SIG-M5 treated with dmso at 0.1 percent for 504 hours (cell line): ENCODE measurements at regions not wholly inside any gene's neighbourhood (a gene's known extent, or its start where the extent isn't known, plus 50 kb on each side); places are given as distances from the start of the nearest gene placed in this dataset.

Source experiments
- DNase-seq: peaks from one replicate; lab custom pipeline; 2025; ENCODE audit not compliant: unreplicated experiment; lab: John Stamatoyannopoulos, UW

DNA sequence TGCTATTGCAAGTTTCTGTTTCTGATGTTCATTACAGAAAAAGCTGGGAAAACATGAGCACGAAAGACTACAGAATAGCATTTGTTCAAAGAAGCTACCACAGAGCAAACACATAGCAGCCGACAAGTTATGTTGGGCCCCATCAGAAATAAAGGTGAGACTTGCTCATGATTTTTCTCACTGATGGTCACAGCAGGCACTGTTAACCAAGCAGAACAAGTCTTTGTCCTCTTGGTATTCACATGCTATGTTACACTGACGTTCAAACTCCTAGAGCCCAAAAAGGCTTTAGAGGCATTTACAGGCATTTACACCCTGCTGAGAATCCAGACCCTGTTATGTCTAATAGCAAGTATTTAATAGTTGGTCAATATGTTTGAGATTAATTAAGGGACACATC is 235.0 kb upstream of the HNMT start:
- DNase-seq = no peak

DNA sequence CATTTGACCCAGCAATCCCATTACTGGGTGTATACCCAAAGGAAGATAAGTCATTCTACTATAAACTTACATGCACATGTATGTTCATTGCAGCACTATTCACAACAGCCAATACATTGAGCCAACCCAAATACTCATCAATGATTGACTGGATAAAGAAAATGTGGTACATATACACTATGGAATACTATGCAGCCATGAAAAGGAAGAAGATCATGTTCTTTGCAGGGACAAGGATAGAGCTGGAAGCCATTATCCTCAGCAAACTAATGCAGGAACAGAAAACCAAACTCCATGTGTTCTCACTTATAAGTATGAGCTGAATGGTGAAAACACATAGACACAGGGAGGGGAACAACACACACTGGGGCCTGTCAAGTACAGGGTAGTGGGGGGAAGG is 226.7 kb upstream of the HNMT start:
- no peak for DNase-seq

DNA sequence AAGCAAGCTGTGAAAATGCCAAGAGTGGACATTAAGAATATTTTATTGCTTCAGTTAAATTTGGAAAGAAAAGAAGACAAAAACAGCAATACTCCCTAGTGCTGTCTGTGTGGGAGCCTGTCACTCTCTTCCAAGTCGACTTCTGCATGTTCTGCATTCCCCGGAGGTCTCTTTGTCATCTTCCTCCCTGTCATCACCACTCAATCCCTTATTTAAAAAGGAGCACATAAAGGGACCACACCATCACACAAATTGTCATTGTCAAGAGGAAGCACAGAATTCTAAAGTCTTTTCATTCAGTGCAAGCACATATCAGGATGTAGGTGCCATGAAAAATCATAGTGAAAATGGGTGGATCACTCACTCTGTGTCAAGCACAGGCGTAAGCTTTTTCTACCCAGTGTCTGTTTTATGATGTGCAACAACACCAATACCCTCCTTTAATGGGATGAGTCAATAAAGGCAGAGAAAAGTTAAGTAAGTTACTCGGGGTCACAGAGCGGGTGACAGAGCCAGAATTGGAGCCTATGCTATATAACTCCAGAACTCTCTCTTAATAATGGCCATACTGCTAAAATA is 222.4 kb upstream of the HNMT start:
- no peak for DNase-seq

DNA sequence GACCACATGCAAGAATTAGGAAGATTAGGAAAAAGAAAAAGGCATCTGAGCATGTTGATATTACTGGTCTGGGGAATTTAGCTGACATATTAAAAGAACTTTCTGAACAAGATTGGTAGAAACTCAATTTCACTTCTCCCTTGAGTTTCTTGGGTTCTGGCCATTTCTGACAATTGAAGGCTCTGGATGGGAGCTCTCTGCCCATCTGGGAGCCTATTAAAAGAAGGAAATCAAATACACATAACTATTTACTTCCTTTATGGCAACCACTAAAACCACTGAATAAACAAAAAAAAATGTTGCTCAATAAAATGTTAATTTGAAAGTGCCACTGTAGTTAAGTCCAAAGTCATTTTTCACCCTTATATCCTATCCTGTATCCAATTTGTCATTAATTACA is 216.8 kb upstream of the HNMT start:
- DNase-seq = no peak

DNA sequence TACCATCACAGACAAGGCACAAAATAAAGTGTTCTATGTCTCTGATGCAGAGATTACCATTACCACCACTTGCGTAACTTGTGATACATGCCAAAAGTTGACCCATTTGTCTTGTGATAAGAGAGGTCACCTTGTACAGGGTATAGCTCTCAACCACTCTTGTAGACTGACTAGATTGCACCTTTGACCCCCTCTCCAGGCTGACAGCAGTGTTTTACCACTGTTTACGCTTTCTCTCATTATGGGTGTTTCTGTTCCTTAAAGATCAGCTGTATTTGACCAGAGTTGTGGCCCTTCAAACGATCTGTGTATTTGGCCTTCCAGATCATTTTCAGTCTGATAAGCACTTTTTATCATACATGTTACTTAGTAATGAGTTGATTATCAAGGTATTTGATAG is 215.7 kb upstream of the HNMT start:
- no peak for DNase-seq

DNA sequence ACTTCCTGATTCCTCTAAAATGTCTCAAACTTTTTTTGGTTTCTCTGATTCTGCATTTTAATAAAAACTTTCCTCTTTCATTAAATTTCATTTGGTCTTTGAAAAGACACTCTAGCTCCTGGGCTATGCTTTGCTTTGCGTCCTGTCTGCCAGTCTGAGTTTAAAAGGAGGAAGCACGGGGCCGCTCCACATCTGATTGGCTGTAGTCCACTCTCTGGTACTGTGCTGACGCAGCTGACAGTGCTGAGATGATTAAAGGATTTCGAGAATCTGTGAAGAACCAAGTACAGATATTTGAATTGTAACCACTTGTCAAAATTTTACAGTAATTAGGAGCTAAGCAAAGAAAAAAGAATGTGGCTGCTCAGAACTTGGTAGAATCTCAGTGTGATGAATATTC is 199.6 kb upstream of the HNMT start:
- no peak for DNase-seq

- peak; percentile 84 for DNase-seq
Measured at GRCh38 chr2:137769406-137769805, 194.9 kb upstream of the HNMT start.

DNA sequence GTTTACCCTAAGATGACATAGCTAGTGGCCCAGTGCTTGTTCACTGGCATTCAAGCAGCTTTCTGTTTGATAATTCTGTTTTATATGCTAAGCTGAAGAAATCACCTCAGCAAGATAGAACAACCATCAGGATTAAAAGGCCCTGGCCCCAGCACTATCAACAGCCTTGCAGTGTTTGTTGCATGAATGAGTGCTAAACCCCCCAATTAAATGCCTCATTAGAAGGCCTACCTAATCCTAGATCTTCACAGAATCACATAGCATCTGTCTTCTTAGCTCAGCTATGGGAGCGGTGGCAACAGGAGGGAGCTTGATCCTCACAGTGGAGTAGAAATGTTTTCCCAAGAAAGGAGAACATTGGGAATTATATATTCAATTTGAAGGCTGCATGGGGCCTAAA is 194.1 kb upstream of the HNMT start:
- no peak for DNase-seq

DNA sequence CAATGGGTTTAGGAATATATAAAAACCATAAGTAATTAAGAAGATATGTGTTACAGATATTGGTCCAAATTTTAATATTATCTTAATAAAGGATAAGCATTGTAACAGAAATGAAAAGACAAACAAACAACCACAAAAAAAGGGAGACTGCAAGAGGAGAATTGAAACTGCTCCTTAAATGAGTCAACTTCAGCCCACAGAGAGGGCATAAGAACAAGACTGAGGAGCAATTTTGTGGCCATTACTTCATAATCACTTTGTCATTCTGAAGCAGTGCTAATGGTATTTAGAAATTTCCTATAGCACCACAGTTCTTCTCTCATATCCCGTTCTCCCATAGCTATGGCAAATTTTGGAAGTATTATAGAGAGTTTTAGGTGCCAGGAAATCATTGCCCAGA is 193.2 kb upstream of the HNMT start:
- DNase-seq = peak; percentile 70

DNA sequence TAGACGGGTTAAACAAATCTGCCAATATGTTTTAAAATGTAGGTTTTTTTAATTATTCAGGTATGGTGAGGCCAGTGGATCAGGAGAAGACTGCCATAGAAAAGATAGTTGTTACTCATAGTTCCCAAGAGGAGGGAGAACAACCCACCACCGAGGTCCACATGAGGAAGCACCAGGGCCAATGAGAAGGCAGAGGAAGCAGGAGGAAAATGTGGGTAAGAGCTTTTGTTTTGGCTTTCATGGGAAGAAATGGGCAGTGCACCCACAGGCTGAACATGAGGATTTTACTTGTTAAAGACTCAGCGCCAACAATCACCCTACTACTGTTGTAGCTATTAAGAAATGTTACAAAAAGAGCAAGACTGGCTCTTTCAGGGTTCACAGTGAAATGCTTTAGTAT is 191.8 kb upstream of the HNMT start:
- peak; percentile 4 for DNase-seq

GRCh38 chr2:137775529-137775928 is 188.7 kb upstream of the HNMT start:
- DNase-seq = peak; percentile 6

DNA sequence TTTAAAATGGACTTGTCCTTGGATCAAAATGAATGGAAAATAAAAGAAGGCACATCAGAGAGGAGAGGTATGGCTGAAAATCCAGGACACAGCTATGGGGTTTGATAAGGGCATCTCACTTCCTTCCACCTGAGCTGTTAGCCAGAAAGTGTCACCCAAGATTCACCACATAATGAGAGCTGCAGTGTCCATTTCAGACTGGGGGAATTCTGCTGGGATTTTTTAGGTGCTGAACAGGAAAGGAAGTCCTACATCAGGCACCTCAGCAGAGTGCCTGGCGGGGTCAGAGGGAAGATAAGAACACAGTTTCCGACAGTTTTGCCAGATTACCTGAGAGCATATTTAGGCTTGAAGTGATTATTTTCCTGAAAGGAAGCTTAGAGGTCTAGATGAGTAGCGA is 187.6 kb upstream of the HNMT start:
- no peak for DNase-seq

GRCh38 chr2:137797641-137798040 is 166.6 kb upstream of the HNMT start:
- peak; percentile 42 for DNase-seq

DNA sequence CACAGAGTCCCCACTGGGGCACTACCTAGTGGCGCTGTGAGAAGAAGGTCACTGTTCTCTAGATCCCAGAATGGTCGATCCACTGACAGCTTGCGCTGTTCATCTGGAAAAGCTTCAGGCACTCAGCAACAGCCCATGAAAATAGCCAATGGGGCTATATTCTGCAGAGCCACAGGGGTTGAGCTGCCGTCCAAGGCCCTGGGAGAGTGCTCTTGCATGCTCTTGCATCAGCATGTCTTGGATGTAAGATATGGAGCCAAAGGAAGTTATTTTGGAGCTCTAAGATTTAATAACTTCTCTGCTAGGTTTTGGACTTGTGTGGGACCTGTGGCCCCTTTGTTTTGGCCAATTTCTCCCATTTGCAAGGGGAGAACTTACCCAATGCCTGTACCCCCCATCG is 164.7 kb upstream of the HNMT start:
- DNase-seq = no peak

DNA sequence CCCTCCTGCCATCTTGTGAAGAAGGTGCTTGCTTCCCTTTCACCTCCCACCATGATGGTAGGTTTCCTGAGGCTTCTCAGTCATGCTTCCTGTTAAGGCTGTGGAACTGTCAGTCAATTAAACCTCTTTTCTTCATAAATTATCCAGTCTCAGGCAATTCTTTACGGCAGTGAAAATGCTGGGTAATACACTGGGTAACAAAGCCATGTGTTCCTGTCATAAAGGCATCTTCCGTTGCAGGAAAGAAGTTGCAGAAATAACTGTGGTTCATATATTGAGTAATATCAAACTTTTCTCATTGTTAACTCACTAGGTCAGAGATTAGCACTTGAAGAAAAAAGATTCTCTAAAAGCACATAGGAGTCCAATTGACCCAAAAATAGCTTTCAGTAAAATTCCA is 163.9 kb upstream of the HNMT start:
- DNase-seq = peak; percentile 7

- no peak for DNase-seq
Measured at GRCh38 chr2:137801228-137801627, 163.0 kb upstream of the HNMT start.

GRCh38 chr2:137802038-137802437 is 162.2 kb upstream of the HNMT start:
- peak; percentile 59 for DNase-seq

DNA sequence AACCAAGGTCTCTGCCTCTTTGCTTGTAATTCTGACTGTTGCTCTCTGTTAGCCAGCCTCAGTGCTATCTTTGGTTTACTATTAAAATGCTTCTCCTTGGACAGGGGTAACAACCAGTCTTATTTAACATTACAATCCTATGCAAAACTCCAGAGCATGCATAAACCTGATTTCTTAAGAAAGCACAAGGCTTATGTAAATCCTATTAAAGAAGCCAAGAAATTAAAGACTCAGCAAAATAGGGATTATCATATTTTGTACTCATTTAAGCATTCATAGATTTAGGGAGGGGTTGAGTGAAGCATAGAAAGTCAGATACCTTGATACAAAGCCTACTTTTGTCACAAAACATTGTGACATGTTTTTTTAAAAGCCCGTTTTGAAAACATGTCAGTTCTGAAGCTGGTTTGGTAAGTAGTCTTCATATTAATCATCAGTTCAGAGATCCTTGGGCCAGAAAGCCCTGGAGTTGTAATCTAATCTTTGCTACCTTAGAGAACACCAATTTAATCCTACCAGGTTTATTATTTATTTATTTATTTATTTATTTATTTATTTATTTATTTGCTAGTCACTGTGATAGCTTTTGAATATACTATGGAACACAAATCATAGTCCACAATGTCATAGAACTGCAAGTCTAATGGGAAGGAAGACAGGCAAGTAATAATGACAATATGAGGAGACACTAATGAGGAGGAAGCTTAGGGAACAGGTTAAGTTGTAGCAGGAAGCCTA is 158.0 kb upstream of the HNMT start:
- no peak for DNase-seq

DNA sequence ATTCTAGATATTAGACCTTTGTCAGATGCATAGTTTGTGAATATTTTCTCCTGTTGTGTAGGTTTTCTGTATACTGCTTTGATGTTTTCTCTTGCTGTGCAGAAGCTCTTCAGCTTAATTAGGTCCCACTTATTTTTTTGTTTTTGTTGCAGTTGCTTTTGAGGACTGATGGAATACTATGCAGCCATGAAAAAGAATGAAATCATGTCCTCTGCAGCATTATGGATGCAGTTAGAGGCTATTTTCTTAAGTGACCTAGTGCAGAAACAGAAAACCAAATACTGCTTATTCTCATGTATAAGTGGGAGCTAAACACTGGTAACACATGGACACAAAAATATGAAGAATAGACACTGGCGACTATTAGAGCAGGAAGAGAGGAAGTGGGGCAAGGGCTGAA is 155.0 kb upstream of the HNMT start:
- DNase-seq = no peak

GRCh38 chr2:137809837-137810236 is 154.4 kb upstream of the HNMT start:
- DNase-seq = no peak

- no peak for DNase-seq
Measured at GRCh38 chr2:137812517-137812916, 151.8 kb upstream of the HNMT start.

DNA sequence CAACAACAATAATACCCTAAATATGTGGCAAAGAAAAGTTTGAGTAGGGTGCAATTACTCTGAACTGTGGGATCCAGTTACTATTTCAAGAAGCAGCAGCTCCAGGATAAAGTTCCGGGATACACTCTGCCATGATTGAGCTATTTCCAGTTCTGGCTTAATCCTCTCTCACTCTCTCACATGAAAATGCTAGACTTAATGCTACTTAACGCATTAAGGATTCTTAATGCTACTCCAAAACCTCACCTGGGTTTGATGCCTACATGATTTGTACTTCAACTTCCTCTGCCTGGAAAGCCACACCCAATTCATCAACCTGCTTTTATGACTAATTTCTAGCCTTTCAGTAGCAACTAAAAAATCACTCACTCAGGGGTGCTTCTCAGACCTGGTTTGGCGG is 151.1 kb upstream of the HNMT start:
- DNase-seq = no peak

DNA sequence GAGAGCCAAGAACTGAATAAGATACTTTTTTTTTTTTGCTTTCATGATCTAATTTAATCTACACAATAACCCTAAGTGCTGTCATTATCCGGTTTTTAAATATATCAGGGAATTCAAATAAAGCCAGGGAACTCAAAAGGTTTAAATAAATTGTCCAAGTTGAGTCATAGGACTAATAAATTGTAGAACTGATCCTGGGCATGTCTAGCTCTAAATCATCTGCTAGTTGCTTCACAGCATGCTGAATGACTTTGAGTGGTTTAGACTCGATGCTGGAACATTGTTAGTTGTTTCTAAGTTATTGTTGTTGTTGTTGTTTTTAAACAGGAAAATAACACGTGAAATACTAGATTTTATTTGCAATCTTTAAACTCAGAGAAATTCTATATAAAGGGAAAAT is 147.2 kb upstream of the HNMT start:
- DNase-seq = no peak
